T1000 (cell line): ENCODE measurements at regions not wholly inside any gene's neighbourhood (a gene's known extent, or its start where the extent isn't known, plus 50 kb on each side); places are given as distances from the start of the nearest gene placed in this dataset.
A peak's percentile ranks its signal among the peaks of the same experiment; 100 is the strongest.
"Not testable (repeated sequence)": the region's sequence is repeated elsewhere in the genome, so short reads cannot be mapped to it uniquely, and the experiment has no call there.

ENCODE experiments used
- DNase-seq: peaks from one replicate; lab custom pipeline; 2025; ENCODE audit warnings: mixed read lengths; lab: John Stamatoyannopoulos, UW

DNA sequence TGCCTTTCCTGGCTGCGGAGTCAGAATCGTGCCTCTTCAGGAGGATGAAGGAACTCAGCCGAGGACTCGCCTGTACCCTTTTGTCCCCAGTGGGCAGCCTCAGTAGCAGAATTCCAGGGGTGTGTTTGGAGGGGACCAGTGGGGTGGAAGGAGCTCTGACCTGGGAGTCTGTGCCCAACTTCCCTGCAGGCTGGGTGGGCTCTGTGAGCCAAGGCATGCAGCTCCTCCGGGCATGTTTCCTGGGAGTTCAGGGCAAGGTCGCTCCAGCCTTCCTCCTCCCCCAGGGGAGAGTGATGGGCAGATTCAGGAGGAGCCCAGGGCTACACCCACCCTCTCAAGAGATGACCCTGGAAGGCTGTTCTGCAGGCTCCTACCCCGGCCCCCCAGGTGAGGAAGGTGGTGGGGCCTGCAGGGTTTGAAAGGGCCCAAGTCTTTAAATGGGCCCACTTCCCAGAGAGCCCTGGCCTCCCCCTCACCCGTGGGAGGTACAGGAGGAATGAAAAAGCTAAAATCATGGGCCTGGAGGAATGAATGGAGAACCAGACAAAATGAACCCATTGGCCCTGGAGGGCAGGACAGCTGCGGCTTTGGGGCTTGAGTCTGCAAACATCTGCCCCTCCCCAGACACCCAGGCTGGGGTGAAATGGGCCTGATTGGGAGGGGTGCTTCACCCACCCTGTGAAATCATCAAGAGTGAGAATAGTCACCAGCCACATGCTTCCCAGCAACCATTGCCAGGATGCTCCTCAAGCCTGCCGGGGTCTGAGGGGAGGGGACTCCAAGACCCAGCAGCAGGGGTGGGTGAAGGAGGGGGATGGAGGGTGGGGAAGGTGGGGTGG lies 77.6 kb upstream of the PMEPA1 start:
- DNase-seq, result no peak

- DNase-seq, result no peak
Measured at GRCh38 chr20:57786304-57786932, 76.6 kb upstream of the PMEPA1 start.

GRCh38 chr20:57785720-57786119 lies 75.9 kb upstream of the PMEPA1 start:
- no peak for DNase-seq

- no peak for DNase-seq
Measured at GRCh38 chr20:57785061-57785460, 75.2 kb upstream of the PMEPA1 start.

DNA sequence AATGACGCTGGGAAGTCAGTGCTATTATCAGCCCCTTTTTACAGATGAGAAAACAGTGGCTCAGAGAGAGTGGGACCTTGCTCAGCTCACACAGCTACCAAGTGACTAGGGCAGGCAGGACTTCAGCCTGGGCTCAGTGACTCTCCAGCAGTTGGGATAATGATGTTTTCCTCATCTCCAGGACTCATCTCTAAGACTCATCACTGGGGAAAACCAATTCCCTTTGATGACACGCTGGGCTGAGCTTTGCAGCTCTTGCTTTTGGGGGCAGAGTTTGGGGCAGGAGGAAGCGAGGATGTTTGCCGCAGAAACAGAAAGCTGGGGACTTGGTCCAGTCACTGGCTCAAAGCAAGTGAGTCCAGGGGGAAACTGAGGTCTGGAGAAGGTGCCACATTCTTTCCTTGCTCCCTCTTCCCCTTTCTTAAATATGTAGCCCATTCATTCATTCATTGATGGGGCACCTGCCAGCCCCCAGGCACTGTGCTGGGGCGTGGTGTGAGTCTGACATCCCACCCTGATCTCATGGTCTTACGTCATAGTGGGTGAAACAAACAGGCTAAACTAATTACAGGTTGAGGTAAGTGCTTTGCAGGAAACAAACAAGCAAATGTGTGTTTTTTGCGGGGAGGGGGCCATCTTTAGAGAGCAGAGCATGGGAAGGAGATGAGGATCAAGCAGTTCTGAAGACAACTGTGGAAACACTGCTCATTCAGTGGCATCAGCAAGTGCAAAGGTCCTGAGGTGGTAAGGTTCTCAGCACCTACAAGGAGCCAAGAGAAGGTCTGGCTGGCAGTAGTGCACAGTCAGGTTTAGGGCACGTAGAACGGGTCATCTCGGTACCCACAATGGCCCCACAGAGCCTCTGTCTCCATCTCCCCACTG lies 74.4 kb upstream of the PMEPA1 start:
- DNase-seq, result no peak

DNA sequence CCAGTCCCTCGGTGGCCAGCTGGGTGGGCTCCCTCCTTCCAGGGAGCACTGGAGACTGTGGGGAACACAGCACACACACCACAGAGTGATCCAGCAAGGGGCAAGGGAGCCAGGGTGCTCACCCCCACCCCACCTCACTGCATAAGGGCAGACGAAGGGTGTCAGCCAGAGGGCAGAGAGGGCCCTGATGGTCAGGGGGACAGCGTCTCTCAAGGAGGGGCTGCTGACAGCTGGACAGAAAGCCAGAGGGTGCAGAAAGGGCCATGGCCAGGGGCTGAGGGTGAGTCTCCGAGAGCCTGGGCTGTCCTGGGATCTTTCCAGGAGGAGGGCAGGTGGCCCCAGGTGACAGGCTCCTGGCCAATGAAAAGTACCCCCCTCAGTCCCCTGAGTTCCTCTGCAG lies 73.4 kb upstream of the PMEPA1 start:
- DNase-seq, result no peak

DNA sequence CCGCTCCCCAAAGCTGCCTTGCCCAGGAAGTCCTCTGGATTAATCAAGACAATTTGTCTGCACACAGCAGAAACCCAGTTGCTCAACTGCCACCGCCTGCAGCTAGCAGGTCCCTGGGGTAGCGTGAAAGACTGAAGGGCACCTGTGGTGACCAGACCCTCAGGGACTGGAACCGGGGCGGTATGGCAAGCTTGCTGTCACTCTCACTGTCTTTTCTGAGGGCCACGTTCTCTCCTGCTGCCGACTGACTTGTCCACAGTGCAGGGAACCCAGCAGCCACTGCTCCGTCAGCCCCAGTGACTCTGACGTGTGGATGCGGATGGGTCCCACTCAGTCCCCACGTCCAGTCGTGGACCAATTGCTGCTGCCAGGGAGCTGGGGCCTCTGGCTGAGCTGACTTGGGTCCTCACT lies 72.8 kb upstream of the PMEPA1 start:
- no peak for DNase-seq

GRCh38 chr20:57781901-57782300 lies 72.1 kb upstream of the PMEPA1 start:
- no peak for DNase-seq

GRCh38 chr20:57780906-57781305 lies 71.1 kb upstream of the PMEPA1 start:
- DNase-seq, result no peak

GRCh38 chr20:57780398-57780797 lies 70.6 kb upstream of the PMEPA1 start:
- DNase-seq, result no peak

DNA sequence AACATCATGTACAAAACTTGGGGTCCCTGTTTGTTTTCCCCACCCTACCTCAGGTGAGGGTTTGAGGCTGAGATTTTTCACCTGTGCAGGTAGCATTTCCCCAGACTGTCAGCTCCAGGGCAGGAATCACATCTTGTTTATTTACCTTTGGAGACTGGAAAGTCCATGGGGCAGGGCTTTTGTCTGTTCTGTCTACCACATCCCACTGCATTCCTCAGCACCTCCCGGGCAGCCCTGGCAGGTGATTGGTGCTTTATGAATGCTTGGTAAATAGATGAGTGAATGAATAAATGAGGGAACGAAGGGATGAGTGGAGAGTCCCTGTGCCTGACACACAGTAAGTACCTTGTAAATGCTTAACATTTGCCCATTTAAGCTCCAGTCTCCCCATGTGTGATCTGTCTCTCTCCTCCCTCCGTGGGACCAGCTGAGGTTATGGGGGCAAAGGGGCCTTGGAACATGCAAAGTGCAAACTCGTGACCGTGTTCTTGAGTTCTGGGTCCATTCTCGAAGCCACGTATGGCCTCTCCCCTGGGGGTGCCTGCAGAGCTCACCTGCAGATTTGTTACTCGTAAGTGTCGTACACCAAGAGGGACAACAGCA lies 69.7 kb upstream of the PMEPA1 start:
- no peak for DNase-seq

DNA sequence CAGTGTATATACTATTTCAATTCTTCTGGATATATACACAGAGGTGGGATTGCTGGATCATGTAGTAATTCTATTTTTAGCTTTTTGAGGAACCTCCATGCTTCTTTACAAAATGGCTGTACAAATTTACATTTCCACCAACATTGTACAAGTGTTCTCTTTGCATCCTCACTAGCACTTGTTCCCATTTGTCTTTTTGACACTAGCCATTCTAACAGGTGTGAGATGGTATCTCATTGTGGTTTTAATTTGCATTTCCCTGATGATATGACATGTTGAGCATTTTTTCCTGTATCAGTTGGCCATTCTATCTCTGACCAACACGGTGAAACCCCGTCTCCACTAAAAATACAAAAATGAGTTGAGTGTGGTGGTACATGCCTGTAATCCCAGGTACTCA lies 68.1 kb upstream of the PMEPA1 start:
- DNase-seq, result no peak

DNA sequence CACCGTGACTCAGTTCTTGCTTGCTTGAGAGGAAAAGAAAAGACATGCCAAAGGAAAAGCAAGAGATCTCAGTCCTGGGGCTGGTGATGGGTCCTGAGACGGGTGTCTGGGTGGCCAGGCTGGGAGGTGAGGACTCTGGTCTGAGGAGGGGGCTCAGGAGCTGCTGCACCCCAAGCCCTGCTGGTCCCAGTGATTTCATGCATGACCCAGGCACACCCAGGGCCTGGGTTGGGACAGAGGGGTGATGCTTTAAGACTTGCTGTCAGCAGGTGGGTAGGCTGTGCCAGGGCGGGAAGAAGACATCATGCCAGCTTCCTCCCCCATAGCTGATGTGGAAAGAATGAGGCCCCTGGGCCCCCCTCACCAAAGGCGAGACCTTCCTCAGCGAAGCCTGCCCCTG lies 65.1 kb upstream of the PMEPA1 start:
- DNase-seq, result no peak

- DNase-seq, result no peak
Measured at GRCh38 chr20:57774111-57774880, 64.5 kb upstream of the PMEPA1 start.

DNA sequence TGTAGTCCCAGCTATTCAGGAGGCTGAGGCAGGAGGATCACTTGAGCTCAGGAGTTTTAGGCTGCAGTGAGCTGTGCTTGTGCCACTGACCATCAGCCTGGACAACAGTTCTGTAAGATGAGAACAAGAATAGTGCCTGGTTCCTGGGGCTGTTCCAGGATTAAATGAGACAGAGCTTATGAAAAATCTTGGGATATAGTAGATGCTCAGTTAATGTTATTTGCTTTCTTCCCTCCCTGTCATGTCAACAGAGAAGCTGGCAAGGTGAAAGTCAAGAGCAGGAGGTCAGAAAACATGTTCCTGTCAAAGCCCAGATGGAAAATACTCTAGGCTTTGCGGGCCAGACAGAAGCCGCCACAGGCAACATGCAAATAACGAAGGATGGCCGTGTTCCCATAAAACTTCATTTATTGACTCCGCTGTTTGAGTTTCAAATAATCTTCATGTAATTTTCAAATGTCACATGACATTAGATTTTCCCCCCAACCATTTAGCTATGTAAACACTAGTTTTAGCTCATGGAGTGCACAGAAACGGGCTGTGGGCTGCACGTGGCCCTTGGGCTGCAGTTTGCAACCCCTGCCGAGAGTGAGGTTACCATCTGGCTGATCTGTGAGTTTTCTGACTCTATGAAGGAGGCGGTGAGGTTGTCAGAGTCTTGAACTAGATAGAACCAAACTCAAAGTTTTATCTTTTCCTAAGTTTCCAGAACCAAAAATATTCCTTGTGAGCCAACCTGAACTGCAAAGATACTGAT lies 63.4 kb upstream of the PMEPA1 start:
- DNase-seq, result no peak

DNA sequence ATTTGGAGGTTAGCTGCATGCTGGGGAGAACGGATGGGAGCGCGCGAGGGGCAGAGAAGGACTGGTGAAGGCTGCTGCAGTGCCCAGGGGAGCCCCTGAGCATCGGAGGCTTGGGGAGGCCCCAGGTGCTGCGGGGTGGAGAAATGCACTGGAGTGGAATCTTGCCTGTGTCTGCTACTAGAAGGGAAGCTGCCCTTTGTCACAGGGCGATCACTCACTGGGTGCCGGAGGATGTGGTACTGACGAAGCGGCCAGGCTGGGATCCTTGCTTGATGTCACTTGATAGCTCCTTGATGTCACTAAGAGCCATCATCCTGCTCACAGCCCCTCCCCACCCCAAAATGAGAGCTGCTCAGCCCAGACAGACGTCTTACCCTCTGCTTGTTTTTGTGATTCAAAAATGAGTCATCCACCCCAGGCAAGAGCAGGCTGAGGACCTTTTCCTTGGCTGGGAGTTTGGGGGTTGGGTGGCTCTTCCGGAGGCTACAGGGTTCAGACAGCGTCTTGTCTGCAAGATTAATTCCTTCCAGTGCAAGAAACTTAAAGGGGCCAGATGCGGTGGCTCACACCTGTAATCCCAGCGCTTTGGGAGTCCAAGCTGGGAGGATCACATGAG lies 62.6 kb upstream of the PMEPA1 start:
- peak; percentile 59 for DNase-seq

DNA sequence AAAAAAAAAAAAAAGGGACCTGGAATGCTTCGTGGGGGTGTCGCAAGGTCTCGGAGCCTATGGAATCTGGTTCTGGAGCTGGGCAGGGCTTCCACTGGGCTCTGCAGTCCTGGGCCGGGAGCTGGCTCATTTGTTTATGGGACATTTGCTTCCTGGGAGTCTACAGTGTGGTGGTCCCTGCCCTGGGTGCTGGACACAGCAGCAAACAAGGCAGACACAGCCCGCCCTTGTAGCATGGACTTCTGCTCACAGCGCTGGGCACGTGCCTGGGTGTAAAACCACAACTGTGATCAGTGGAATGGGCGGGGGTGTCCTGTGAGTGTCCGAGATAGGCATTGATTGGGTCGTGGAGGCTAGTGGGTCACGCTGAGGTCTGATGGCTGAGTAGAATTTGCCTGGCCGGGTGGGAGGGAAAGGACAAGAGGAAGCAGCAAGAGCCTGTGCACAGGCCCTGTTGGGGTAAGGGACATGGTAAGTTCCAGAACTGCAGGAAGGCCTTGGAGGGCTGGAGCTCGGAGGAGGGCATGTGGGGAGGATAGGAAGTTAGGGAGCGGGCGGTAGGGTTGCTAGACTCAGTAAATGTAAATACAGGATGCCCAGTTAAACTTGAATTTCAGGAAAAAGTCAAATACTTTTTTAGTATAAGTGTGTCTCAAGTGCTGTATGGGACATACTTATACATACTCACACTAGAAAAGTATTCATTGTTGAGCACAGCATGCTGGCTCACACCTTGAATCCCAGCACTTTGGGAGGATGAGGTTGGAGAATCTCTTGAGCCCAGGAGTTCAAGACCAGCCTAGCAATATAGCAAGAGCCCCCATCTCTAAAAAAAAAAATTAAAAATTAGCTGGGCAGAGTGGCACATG lies 61.3 kb upstream of the PMEPA1 start:
- no peak for DNase-seq

DNA sequence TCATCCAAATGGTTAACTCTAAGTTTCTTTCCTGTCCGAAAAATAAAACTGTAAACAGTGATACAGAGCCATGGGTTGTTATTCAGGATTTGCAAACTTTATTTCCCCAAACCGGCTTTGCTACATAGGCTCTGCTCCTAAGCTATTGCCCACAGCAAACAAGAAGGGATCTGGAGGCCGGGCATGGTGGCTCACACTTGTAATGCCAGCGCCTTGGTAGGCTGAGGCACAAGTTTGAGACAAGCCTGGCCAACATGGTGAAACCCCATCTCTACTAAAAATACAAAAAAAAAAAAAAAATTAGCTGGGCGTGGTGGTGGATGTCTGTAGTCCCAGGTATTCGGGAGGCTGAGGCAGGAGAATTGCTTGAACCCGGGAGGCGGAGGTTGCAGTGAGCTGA lies 60.6 kb upstream of the PMEPA1 start:
- not testable (repeated sequence) for DNase-seq

DNA sequence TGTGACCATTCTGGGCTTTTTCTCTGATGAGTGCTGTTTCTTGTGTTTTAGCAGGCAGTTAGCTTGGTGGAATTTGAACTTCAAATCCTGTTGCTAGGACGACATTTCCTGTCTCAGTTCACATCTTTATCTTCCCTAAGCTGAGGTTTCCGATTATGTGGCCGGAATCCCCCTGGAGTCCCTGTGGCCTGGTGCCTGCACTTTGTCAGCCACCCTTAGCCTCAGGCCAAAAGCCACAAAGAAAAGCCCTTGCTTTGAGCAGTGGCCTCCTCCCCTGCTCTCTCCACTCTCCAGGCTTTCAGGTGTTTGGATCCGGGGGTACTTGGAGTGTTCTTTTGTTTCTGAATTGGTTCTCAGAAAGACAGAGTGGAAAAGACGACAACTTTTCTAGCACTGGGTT lies 59.9 kb upstream of the PMEPA1 start:
- DNase-seq, result no peak
